OCI-LY1 (cell line): ENCODE measurements at regions not wholly inside any gene's neighbourhood (a gene's known extent, or its start where the extent isn't known, plus 50 kb on each side); places are given as distances from the start of the nearest gene placed in this dataset.

ENCODE experiments used
- H2AFZ ChIP-seq: fragments of 200-600 bp; sonication (generic), shearing (Covaris generic); 2 replicates; pipeline ENCODE4 v1.6.0; 2014; ENCODE audit warnings: antibody characterized with exemption, mild to moderate bottlenecking, low read length
- H3F3A ChIP-seq: fragments of 200-600 bp; sonication (generic), shearing (Covaris generic); 2 replicates; pipeline ENCODE4 v1.6.0; 2014; ENCODE audit warnings: mild to moderate bottlenecking, antibody characterized with exemption, low read length, moderate library complexity; ENCODE audit not compliant: insufficient read depth
- H3K27ac ChIP-seq: fragments of 200-600 bp; sonication (generic); 2 replicates; pipeline ENCODE4 v1.5.1; 2014; ENCODE audit warnings: low read length, mixed run types, mild to moderate bottlenecking, low read depth; ENCODE audit not compliant: poor library complexity, severe bottlenecking
- H3K27me3 ChIP-seq: fragments of 200-600 bp; sonication (generic); 2 replicates; pipeline ENCODE4 v1.6.0; 2014; ENCODE audit warnings: antibody characterized with exemption, mild to moderate bottlenecking, low read length, moderate library complexity; ENCODE audit not compliant: insufficient read depth
- H3K36me3 ChIP-seq: fragments of 200-600 bp; sonication (generic); 2 replicates; pipeline ENCODE4 v1.6.1; 2014; ENCODE audit warnings: mild to moderate bottlenecking, antibody characterized with exemption, low read length, moderate library complexity, mixed read lengths; ENCODE audit not compliant: insufficient read depth
- H3K4me1 ChIP-seq: fragments of 200-600 bp; sonication (generic); 2 replicates; pipeline ENCODE4 v1.5.1; 2014; ENCODE audit warnings: mild to moderate bottlenecking, low read length, moderate library complexity; ENCODE audit not compliant: insufficient read depth, severe bottlenecking
- H3K4me2 ChIP-seq: fragments of 200-600 bp; sonication (generic), shearing (Covaris generic); 2 replicates; pipeline ENCODE4 v1.6.1; 2014; ENCODE audit warnings: low read length
- H3K4me3 ChIP-seq: fragments of 200-600 bp; sonication (generic); 2 replicates; pipeline ENCODE4 v1.5.1; 2014; ENCODE audit warnings: low read length, low read depth, mild to moderate bottlenecking, mixed read lengths; ENCODE audit not compliant: poor library complexity, severe bottlenecking
- H3K79me2 ChIP-seq: fragments of 200-600 bp; shearing (Covaris generic); 2 replicates; pipeline ENCODE4 v1.6.1; 2016; ENCODE audit warnings: mixed run types, low read length, mixed read lengths; ENCODE audit not compliant: insufficient read depth
- H3K9ac ChIP-seq: fragments of 200-600 bp; sonication (generic), shearing (Covaris generic); 2 replicates; pipeline ENCODE4 v1.6.1; 2014; ENCODE audit warnings: mild to moderate bottlenecking, low read length, mixed read lengths
- H3K9me2 ChIP-seq: fragments of 200-600 bp; sonication (generic), shearing (Covaris generic); 2 replicates; pipeline ENCODE4 v1.6.1; 2014; ENCODE audit warnings: low read depth, mild to moderate bottlenecking, low read length, mixed read lengths
- H3K9me3 ChIP-seq: fragments of 200-600 bp; shearing (Covaris generic); 2 replicates; pipeline ENCODE4 v1.6.1; 2014; ENCODE audit warnings: low read length, mixed read lengths
- H4K20me1 ChIP-seq: fragments of 200-600 bp; sonication (generic), shearing (Covaris generic); 2 replicates; pipeline ENCODE4 v1.6.0; 2016; ENCODE audit warnings: mild to moderate bottlenecking, low read length; ENCODE audit not compliant: insufficient read depth
- CTCF ChIP-seq: fragments of 200-600 bp; sonication (generic), shearing (Covaris generic); IDR thresholded peaks from 2 replicates; pipeline ENCODE4 v1.5.1; 2017; ENCODE audit warnings: mild to moderate bottlenecking, antibody characterized with exemption, low read length, moderate library complexity, mixed read lengths
- EZH2 ChIP-seq: fragments of 200-600 bp; sonication (generic), shearing (Covaris generic); IDR thresholded peaks from 2 replicates; pipeline ENCODE4 v1.8.0; 2017; ENCODE audit warnings: borderline replicate concordance, mixed run types, mild to moderate bottlenecking, antibody characterized with exemption, low read length, moderate library complexity, mixed read lengths

- no peaks in the 10 kb centered on the region for H3F3A ChIP-seq
- no peak overlapping the region for H3K27ac ChIP-seq
- no peaks in the 10 kb centered on the region for H4K20me1 ChIP-seq
- H3K9me3 ChIP-seq: no peaks in the 10 kb centered on the region
- H3K36me3 ChIP-seq: no peaks in the 10 kb centered on the region
- no peak overlapping the region for H3K4me3 ChIP-seq
- H2AFZ ChIP-seq: no peak overlapping the region
- TF ChIP-seq EZH2 (no peak), CTCF (no peak)
- H3K9ac ChIP-seq: no peak overlapping the region
- H3K9me2 ChIP-seq: no peaks in the 10 kb centered on the region
- no peaks in the 10 kb centered on the region for H3K79me2 ChIP-seq
- H3K27me3 ChIP-seq: no peaks in the 10 kb centered on the region
- H3K4me2 ChIP-seq: no peak overlapping the region
- no peaks in the 10 kb centered on the region for H3K4me1 ChIP-seq
These were observed 609.7 kb upstream of the ARRDC4 start for GRCh38 chr15:97350813-97351212.

- Histone ChIP-seq H2AFZ (no peak overlapping the region), H3K79me2 (no peaks in the 10 kb centered on the region), H3K4me3 (no peak overlapping the region), H3K9me3 (no peaks in the 10 kb centered on the region), H3K4me2 (no peak overlapping the region), H4K20me1 (no peaks in the 10 kb centered on the region), H3K4me1 (no peaks in the 10 kb centered on the region), H3K27me3 (no peaks in the 10 kb centered on the region), H3K9ac (no peak overlapping the region), H3K36me3 (no peaks in the 10 kb centered on the region), H3K27ac (no peak overlapping the region), H3F3A (no peaks in the 10 kb centered on the region), H3K9me2 (no peaks in the 10 kb centered on the region)
- TF ChIP-seq CTCF (no peak), EZH2 (no peak)
These were observed 577.0 kb upstream of the ARRDC4 start for GRCh38 chr15:97383516-97383915.

GRCh38 chr15:97386940-97387339, 573.6 kb upstream of the ARRDC4 start:
- Histone ChIP-seq H3F3A (no peaks in the 10 kb centered on the region), H3K9me2 (no peaks in the 10 kb centered on the region), H3K9me3 (no peaks in the 10 kb centered on the region), H3K4me2 (no peak overlapping the region), H2AFZ (no peak overlapping the region), H3K4me1 (no peaks in the 10 kb centered on the region), H3K79me2 (no peaks in the 10 kb centered on the region), H3K36me3 (no peaks in the 10 kb centered on the region), H3K27ac (no peak overlapping the region), H3K9ac (no peak overlapping the region), H4K20me1 (no peaks in the 10 kb centered on the region), H3K4me3 (no peak overlapping the region), H3K27me3 (no peaks in the 10 kb centered on the region)
- TF ChIP-seq EZH2: no peak
- TF ChIP-seq CTCF: no peak
